Neural crest cell (in vitro differentiated cells): ENCODE measurements at regions not wholly inside any gene's neighbourhood (a gene's known extent, or its start where the extent isn't known, plus 50 kb on each side); places are given as distances from the start of the nearest gene placed in this dataset.
"Not testable (repeated sequence)": the region's sequence is repeated elsewhere in the genome, so short reads cannot be mapped to it uniquely, and the experiment has no call there.

Source experiments
- DNase-seq: peaks from one replicate; pipeline ENCODE4 v3.0.0; 2021; ENCODE audit warnings: low read depth, mixed read lengths, low spot score
- H3K27ac Mint-ChIP-seq: one replicate; pipeline ENCODE4 v1.8.0; 2021; ENCODE audit warnings: mild to moderate bottlenecking, mixed read lengths; ENCODE audit not compliant: unreplicated experiment
- H3K27me3 Mint-ChIP-seq: 2 replicates; pipeline ENCODE4 v1.8.0; 2021; ENCODE audit warnings: low read depth, mild to moderate bottlenecking, mixed read lengths
- H3K36me3 Mint-ChIP-seq: 2 replicates; pipeline ENCODE4 v1.8.0; 2021; ENCODE audit warnings: low read depth, mild to moderate bottlenecking, mixed read lengths
- H3K4me1 Mint-ChIP-seq: 2 replicates; pipeline ENCODE4 v1.8.0; 2021; ENCODE audit warnings: mixed read lengths
- H3K4me3 Mint-ChIP-seq: one replicate; pipeline ENCODE4 v1.8.0; 2021; ENCODE audit warnings: mild to moderate bottlenecking, mixed read lengths
- H3K9me3 Mint-ChIP-seq: 2 replicates; pipeline ENCODE4 v1.8.0; 2021; ENCODE audit warnings: mixed read lengths
- CTCF ChIP-seq: fragments of 200-600 bp; sonication (generic); conservative IDR thresholded peaks from 2 replicates; pipeline ENCODE4 v1.5.0; 2021; ENCODE audit warnings: antibody characterized with exemption, mild to moderate bottlenecking

- Mint-ChIP-seq H3K27ac (no peak overlapping the region), H3K4me1 (no peaks in the 10 kb centered on the region), H3K36me3 (peaks cover 2% of the 10 kb centered on the region), H3K27me3 (no peaks in the 10 kb centered on the region), H3K9me3 (peaks cover 9% of the 10 kb centered on the region), H3K4me3 (no peak overlapping the region)
- DNase-seq: no peak
- no peak for TF ChIP-seq CTCF
Measured at GRCh38 chr6:66096679-66097078, 389.7 kb upstream of the EYS start.

- no peak overlapping the region for H3K27ac Mint-ChIP-seq
- peaks cover 3% of the 10 kb centered on the region for H3K4me1 Mint-ChIP-seq
- no peak for TF ChIP-seq CTCF
- peaks cover 6% of the 10 kb centered on the region for H3K36me3 Mint-ChIP-seq
- no peak for DNase-seq
- H3K9me3 Mint-ChIP-seq: peaks cover 9% of the 10 kb centered on the region
- H3K4me3 Mint-ChIP-seq: no peak overlapping the region
- H3K27me3 Mint-ChIP-seq: no peaks in the 10 kb centered on the region
Measured at GRCh38 chr6:66094615-66095014, 387.6 kb upstream of the EYS start.

GRCh38 chr6:66092306-66092705 is 385.3 kb upstream of the EYS start:
- not testable (repeated sequence) for DNase-seq, H3K9me3 Mint-ChIP-seq, H3K27ac Mint-ChIP-seq, H3K36me3 Mint-ChIP-seq, H3K4me3 Mint-ChIP-seq, H3K27me3 Mint-ChIP-seq, H3K4me1 Mint-ChIP-seq

DNA sequence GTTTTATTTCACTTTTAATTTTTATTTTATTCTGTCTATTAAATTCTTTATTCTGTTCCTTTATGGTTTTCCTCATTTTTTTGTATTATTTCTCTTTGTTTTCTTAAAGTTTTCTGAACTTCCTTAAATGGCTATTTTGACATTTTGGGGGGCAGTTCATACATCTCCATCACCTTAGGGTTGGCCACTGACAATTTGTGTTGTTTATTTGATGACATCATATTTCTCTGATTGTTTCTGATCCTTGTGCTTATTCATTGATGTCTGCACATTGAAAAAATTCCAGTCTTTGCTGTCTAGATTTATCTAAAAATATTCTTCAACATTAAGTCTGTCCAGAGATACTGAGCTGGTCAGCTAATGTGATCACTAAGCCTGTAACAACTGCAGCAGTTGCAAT is 379.5 kb upstream of the EYS start:
- peaks cover 11% of the 10 kb centered on the region for H3K36me3 Mint-ChIP-seq
- no peak for TF ChIP-seq CTCF
- peaks cover 16% of the 10 kb centered on the region for H3K9me3 Mint-ChIP-seq
- H3K4me1 Mint-ChIP-seq: peaks cover 3% of the 10 kb centered on the region
- no peak for DNase-seq
- no peak overlapping the region for H3K27ac Mint-ChIP-seq
- no peaks in the 10 kb centered on the region for H3K27me3 Mint-ChIP-seq
- no peak overlapping the region for H3K4me3 Mint-ChIP-seq

DNA sequence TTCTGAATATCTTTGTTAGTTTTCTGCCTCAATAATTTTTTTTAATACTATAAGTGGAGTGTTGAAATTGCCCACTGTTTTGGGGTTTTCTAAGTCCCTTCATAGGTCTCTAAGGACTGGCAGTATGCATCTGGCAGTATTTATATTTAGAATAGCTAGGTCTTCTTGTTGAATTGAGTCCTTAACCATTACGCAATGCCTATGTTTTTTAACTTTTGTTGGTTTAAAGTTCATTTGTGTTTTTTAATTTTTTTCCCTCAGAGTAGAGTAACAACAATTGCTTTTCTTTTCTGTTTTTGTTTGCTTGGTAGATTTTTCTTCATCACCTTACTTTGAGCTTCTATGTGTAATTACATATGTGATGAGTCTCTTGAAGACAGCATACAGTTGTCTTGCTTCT is 375.9 kb upstream of the EYS start:
- H3K36me3 Mint-ChIP-seq: peaks cover 7% of the 10 kb centered on the region
- H3K27me3 Mint-ChIP-seq: no peaks in the 10 kb centered on the region
- peaks cover 30% of the 10 kb centered on the region for H3K9me3 Mint-ChIP-seq
- H3K4me3 Mint-ChIP-seq: no peak overlapping the region
- H3K27ac Mint-ChIP-seq: no peak overlapping the region
- no peak for DNase-seq
- H3K4me1 Mint-ChIP-seq: no peaks in the 10 kb centered on the region
- TF ChIP-seq CTCF: no peak

GRCh38 chr6:66068907-66069306 is 361.9 kb upstream of the EYS start:
- H3K9me3 Mint-ChIP-seq: peaks cover 11% of the 10 kb centered on the region
- H3K36me3 Mint-ChIP-seq: peaks cover 4% of the 10 kb centered on the region
- H3K27ac Mint-ChIP-seq: no peak overlapping the region
- DNase-seq: no peak
- no peak overlapping the region for H3K4me3 Mint-ChIP-seq
- H3K4me1 Mint-ChIP-seq: no peaks in the 10 kb centered on the region
- no peak for TF ChIP-seq CTCF
- H3K27me3 Mint-ChIP-seq: no peaks in the 10 kb centered on the region
